HG03571 (cell line): ENCODE measurements at regions not wholly inside any gene's neighbourhood (a gene's known extent, or its start where the extent isn't known, plus 50 kb on each side); places are given as distances from the start of the nearest gene placed in this dataset.
"Not testable (repeated sequence)": the region's sequence is repeated elsewhere in the genome, so short reads cannot be mapped to it uniquely, and the experiment has no call there.

Experiments used
- ATAC-seq: cut with Tn5 transposase; IDR thresholded peaks from one replicate; pipeline ENCODE4 v1.9.1; 2021; ENCODE audit not compliant: unreplicated experiment

DNA sequence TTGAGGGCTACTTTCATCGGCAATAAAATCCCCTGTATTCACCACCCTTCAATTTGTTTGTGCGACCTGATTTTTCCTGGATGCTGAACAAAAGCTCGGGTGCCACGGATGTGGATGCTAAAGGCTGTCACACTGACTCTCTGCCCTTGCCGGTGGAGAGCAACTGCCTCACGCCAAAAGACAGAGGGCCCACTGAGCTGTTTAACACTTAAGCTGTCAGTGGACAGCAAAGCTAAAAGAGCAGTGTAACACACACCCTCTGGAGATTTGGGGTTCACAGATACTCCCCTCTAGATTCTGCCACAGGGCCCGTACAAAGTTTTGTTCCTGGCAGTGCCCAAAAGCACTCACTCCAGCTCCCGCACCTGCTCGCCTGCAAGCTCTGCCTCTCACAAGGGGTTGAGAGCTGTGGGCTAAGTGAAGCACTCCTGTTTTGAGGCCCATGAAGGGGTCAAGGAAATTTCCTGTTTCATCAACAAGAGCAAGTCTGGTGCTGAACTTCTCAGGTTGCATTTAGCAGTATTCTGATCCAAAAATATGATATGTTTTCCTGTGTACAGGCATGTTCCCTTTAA, 1571.9 kb downstream of the ADGRL3 start:
- no peak for ATAC-seq

DNA sequence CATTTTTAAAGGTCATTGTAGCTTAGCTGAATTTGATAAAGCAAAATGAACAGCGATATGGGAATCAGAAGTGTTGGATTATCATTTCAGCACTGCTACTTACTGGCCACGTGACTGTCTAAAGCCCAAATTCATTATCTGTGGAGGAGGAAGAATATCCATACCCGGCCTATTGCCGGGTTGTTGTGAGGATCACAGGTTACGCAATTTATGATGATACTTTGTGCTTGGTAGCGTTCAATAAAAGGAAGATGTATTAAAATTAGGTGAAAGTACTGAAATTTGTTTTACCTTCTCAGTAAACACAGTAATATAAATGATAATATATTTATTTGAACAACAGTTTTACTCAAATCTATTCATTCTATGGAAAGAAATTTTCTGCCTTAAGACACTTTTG, 1540.2 kb downstream of the ADGRL3 start:
- ATAC-seq: no peak

DNA sequence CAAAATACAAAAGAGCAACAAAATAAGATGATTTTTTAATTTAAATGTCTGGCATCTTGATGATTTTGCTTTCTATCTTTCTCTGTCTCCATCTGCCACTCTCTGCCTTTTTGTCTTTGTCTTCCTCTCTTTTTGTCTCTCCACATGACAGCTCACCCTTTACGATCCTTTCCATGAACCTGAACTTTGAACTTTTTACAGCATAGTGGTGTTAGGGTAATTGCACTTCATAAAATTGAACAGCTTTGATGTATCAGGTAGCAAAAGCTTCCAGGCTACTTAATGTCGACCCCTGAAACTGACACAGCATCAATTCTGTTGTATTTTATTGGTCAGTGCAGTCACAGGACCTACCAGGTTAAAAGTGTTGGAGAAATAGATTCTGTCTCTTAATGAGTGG, 1517.0 kb downstream of the ADGRL3 start:
- no peak for ATAC-seq

DNA sequence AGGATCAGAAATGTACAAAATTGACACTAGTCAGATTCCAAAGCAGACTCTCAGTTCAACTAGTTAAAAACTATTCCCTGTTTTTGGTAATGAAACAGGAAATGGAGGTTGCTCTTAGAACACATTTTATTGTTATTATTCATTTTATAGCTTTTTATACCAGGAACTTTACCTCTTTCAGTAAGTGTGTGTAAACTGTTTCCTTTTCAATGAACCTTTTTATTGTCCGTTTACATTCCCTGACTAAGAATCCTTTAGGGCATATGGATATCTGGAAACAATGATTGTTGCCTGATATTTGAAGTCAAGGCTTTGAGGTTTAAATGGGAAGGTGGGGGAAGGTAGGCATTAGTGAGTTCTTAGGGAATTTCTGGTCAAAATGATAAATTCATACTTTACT, 1511.4 kb downstream of the ADGRL3 start:
- no peak for ATAC-seq

DNA sequence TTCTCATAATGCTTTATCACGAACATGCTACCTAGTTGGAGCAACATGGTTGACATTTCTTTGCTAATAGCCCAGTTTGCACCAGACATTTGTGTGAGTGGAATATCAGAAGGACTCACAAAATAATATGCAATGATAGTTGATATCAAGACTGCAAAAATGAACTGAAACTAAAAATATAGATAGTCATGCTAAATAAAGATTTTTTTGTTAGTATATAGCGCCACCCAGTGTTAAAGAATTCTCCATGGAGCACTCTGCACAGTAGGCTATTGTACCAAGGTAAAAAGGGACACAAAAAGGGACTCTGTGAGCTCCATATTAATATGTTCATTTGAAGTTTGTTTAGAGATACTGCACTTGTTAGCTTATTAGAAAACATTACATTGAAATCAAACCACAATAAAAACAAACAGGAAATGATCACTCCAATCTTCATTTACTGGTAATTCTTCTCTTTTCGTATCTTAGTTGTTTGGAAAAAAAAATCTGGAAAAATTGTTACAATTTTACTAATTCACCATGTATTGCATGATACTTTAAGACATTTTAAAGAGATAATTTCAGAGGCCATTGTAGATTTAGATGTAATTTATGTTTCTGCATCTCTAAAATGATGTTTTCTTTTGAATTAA, 1509.6 kb downstream of the ADGRL3 start:
- no peak for ATAC-seq

DNA sequence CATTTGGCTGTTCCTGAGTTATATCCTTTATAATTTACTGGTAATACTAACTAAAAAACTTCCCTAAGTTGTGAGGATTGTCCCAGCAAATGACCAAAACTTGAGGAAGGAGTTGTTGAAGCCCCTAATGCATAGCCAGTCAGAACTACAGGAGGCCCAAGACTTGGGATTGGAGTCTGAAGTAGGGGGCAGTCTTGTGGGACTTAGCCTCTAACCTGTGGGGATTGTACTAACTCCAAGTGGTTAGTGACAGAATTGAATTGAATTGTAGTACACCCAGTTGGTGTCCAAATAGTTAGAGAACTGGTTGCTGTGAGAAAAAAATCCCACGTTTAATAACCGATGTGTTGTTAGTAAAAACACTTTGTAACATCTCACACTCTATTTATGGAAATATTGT, 1506.3 kb downstream of the ADGRL3 start:
- no peak for ATAC-seq

- ATAC-seq: no peak
These were observed 1483.9 kb downstream of the ADGRL3 start for GRCh38 chr4:62683799-62684566.

DNA sequence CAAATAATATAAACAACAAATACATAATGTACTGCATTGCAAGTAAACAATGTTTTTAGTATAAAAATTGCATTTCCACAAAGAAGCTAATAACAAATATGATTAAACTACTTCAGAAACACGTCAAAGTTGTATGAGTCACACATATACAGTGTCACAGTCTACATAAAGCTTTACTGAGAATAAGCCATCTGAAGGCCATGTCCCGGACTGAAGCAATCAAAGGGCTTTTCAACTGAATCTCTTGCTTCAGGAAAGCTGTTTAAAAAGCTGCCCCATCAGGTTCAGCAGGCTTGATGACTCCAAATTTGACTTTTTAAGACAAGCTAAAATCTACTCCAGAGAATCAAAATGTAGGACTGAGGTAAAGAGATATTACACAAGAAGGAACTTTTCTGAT, 1476.8 kb downstream of the ADGRL3 start:
- ATAC-seq: no peak

GRCh38 chr4:62670514-62670913, 1470.4 kb downstream of the ADGRL3 start:
- ATAC-seq: no peak

GRCh38 chr4:62661821-62662220, 1461.7 kb downstream of the ADGRL3 start:
- no peak for ATAC-seq

DNA sequence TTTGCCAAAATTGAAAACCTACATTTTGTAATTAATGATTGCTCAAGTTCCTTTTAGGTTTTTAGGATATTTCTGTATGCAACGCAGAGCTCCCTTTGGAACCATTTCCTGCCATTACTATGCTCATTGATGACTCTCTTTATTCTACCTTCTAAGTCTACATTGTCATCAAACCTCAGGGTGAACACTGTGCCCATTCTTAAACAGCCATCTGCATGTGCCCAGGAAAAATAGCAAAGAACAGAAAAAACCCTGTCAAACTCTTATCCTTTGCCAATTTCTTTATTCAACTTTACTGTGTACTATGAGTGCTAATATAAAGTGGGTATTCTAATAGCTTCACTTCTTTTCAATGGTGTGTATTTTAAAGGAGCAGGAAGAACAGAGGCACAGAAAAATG, 1455.9 kb downstream of the ADGRL3 start:
- ATAC-seq: no peak

GRCh38 chr4:62644372-62644771, 1444.2 kb downstream of the ADGRL3 start:
- no peak for ATAC-seq

- ATAC-seq: no peak
These were observed 1440.2 kb downstream of the ADGRL3 start for GRCh38 chr4:62640296-62640695.

GRCh38 chr4:62627671-62628070, 1427.5 kb downstream of the ADGRL3 start:
- ATAC-seq: no peak

- ATAC-seq: no peak
These were observed 1427.0 kb downstream of the ADGRL3 start for GRCh38 chr4:62627141-62627540.

DNA sequence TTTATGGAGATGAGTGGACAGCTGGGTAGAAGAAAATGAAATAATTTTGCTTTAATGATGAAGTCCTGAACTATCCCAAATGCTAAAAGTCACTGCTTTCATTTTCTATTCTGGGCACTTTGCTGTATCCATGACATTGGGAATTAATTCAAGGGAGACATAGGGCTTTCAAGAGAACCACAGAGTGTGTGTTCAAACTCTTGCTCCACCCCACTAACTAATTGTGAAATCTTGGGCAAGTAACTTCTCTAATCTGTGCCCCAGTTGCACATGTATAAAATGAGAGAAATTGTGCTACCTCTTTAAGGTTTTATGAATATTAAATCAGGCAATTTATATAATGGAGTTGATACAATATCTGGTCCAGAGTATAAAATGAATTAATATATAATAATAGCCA, 1422.0 kb downstream of the ADGRL3 start:
- no peak for ATAC-seq

GRCh38 chr4:62619971-62620370, 1419.8 kb downstream of the ADGRL3 start:
- ATAC-seq: no peak

GRCh38 chr4:62618042-62618441, 1417.9 kb downstream of the ADGRL3 start:
- ATAC-seq: no peak

DNA sequence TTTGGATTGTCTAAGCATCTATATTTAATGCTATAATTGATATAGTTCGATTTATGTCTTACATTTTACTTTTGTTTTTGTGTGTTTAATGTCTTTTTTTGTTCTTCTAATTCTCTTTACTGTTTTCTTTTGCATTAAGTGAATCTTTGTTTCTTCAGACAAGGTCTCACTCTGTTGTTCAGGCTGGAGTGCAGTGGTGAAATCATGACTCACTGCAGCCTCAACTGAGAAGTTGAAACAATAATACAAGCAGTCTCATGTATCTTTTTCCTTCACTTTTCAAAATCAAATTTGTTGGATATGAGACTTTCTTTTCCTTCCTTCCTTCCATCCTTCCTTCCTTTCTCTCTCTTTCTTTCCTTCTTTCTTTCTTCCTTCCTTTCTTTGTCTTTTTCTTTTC, 1401.6 kb downstream of the ADGRL3 start:
- ATAC-seq: no peak

DNA sequence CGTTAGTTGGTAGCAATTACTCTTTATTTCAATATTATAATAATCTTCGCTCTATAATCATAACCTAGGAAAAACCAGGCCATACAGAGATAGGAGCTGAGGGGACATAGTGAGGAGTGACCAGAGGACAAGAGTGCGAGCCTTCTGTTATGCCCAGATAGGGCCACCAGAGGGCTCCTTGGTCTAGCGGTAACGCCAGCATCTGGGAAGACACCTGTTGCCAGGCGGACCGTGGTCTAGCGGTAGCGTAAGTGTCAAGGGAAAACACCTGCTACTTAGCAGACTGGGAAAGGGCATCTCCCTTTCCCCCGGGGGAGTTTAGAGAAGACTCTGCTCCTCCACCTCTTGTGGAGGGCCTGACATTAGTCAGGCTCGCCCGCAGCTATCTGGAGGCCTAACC, 1395.1 kb downstream of the ADGRL3 start:
- not testable (repeated sequence) for ATAC-seq

DNA sequence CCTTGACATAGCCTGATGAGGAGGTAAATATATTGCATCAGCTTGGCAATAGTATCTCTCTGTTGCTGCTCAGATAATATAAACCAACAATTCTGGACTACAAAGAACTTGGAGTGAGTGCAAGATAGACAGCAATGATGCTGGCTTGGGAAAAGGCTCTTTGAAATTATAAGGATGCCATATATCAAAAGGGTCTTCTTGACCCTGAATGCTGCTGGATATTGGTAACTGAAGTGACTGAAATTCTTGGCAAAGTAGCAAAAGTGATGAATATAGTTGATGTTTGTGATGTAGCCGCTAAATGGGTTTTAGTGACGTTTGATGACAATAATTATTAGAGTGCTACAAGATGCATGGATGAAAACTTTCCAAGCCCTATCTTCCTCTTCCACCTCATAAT, 1391.6 kb downstream of the ADGRL3 start:
- ATAC-seq: no peak

DNA sequence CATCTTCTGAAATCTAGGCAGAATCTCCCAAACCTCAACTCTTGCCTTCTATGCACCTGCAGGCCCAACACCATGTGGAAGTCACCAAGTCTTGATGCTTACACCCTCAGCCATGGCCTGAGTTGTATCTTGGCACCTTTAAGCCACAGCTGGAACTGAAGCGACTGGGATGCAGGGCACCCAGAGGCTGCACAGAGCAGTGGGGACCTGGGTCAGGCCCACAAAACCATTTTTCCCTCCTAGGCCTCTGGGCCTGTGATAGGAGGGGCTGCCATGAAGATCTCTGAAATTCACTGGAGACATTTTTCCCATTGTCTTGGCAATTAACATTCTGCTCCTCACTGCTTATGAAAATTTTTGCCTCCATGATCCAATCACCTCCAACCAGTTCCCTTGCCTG, 1388.5 kb downstream of the ADGRL3 start:
- ATAC-seq: no peak
